Astrocyte of the spinal cord (primary cell): ENCODE measurements at regions not wholly inside any gene's neighbourhood (a gene's known extent, or its start where the extent isn't known, plus 50 kb on each side); places are given as distances from the start of the nearest gene placed in this dataset.

Experiments
- DNase-seq: peaks from one replicate; pipeline ENCODE4 v3.0.0; 2011; ENCODE audit warnings: low read depth, low spot score
- H3K4me3 ChIP-seq: 2 replicates; pipeline ENCODE4 v1.5.1; 2011; ENCODE audit warnings: low read depth, mild to moderate bottlenecking, low read length, moderate library complexity
- CTCF ChIP-seq: IDR thresholded peaks from 2 replicates; pipeline ENCODE4 v1.5.1; 2012; ENCODE audit warnings: low read depth, mild to moderate bottlenecking, low read length, inconsistent platforms
- in situ Hi-C: cut with HindIII; loops from 2 replicates; pipeline ENCODE4 v1.10.0; 2017; ENCODE audit warnings: low sequenced_read_pairs

GRCh38 chr12:68445824-68446223, 113.7 kb upstream of the MDM1 start:
- DNase-seq: no peak
- H3K4me3 ChIP-seq: no peak overlapping the region
- TF ChIP-seq CTCF: no peak
- in situ Hi-C loops: no loop called here

GRCh38 chr12:68446384-68446783, 114.2 kb upstream of the MDM1 start:
- no peak overlapping the region for H3K4me3 ChIP-seq

GRCh38 chr12:68446901-68447796, 115.0 kb upstream of the MDM1 start:
- no peak for DNase-seq
- H3K4me3 ChIP-seq: no peak overlapping the region
- in situ Hi-C loops: no loop called here
- no peak for TF ChIP-seq CTCF

More at GRCh38 chr12:68446384-68446783, 114.2 kb upstream of the MDM1 start:
- TF ChIP-seq CTCF: no peak
- DNase-seq: no peak
- in situ Hi-C loops: no loop called here

GRCh38 chr12:68447797-68448260, 115.7 kb upstream of the MDM1 start:
- no peak overlapping the region for H3K4me3 ChIP-seq
- no peak for DNase-seq
- no peak for TF ChIP-seq CTCF
- in situ Hi-C loops: no loop called here

GRCh38 chr12:68449196-68449595, 117.0 kb upstream of the MDM1 start:
- in situ Hi-C loops: no loop called here
- TF ChIP-seq CTCF: no peak
- H3K4me3 ChIP-seq: no peak overlapping the region
- DNase-seq: no peak

- no peak for DNase-seq
- no peak for TF ChIP-seq CTCF
- in situ Hi-C loops: no loop called here
- H3K4me3 ChIP-seq: no peak overlapping the region
These were observed 118.7 kb upstream of the MDM1 start for GRCh38 chr12:68450947-68451260.
